Liver (tissue), 8 donors: ENCODE measurements at regions not wholly inside any gene's neighbourhood (a gene's known extent, or its start where the extent isn't known, plus 50 kb on each side); places are given as distances from the start of the nearest gene placed in this dataset.

Experiments
- DNase-seq: peaks from one replicate; pipeline ENCODE4 v3.0.0-alpha.2; 2017; ENCODE audit warnings: low spot score
- H3K27ac ChIP-seq, 2 donors: one replicate each; pipeline ENCODE4 v1.7.0; 2013; ENCODE audit warnings: inconsistent platforms in 2 of 2, low read length in 2 of 2, control low read depth in 1 of 2, low read depth in 1 of 2, mild to moderate bottlenecking in 1 of 2
- H3K27me3 ChIP-seq, 4 donors: one replicate each; pipeline versions ENCODE4 v1.6.1 to v1.7.0; 2013; ENCODE audit warnings: low read length in 3 of 4, inconsistent platforms in 1 of 4, mild to moderate bottlenecking in 1 of 4, moderate library complexity in 1 of 4; ENCODE audit not compliant: control insufficient read depth in 4 of 4, insufficient read depth in 4 of 4
- H3K36me3 ChIP-seq, 4 donors: one replicate each; pipeline versions ENCODE4 v1.6.1 to v1.7.0; 2013; ENCODE audit warnings: low read length in 3 of 4, mild to moderate bottlenecking in 3 of 4, low read depth in 1 of 4, moderate library complexity in 1 of 4; ENCODE audit not compliant: control insufficient read depth in 4 of 4, insufficient read depth in 3 of 4
- H3K4me1 ChIP-seq, 4 donors: one replicate each; pipeline versions ENCODE4 v1.6.1 to v1.7.0; 2013; ENCODE audit warnings: low read length in 3 of 4, mild to moderate bottlenecking in 3 of 4, moderate library complexity in 1 of 4; ENCODE audit not compliant: control insufficient read depth in 4 of 4, insufficient read depth in 4 of 4
- H3K4me3 ChIP-seq, 3 donors: one replicate each; pipeline versions ENCODE4 v1.6.1 to v1.7.0; 2013; ENCODE audit warnings: low read length in 3 of 3, control low read depth in 1 of 3, low read depth in 1 of 3, mild to moderate bottlenecking in 1 of 3
- H3K9ac ChIP-seq, 2 donors: one replicate each; pipeline ENCODE4 v1.7.0; 2013; ENCODE audit warnings: low read length in 2 of 2, mild to moderate bottlenecking in 2 of 2, moderate library complexity in 2 of 2, control low read depth in 1 of 2, low read depth in 1 of 2
- H3K9me3 ChIP-seq, 4 donors: one replicate each; pipeline versions ENCODE4 v1.6.1 to v1.7.0; 2013; ENCODE audit warnings: low read length in 3 of 4; ENCODE audit not compliant: control insufficient read depth in 4 of 4
- ATF3 ChIP-seq: IDR thresholded peaks from 2 replicates; pipeline ENCODE4 v1.6.1; 2016; ENCODE audit warnings: antibody characterized with exemption
- CTCF ChIP-seq: fragments of 150-350 bp; IDR thresholded peaks from 2 replicates; pipeline ENCODE4 v1.5.1; 2017; ENCODE audit warnings: improper control_type of control experiment, low read depth, low read length; ENCODE audit not compliant: missing input control
- EGR1 ChIP-seq, 2 donors: IDR thresholded peaks; 2 replicates each; pipeline ENCODE4 v1.6.1; 2016 to 2018; ENCODE audit warnings: antibody characterized with exemption in 2 of 2, low read depth in 2 of 2
- FOXA1 ChIP-seq: IDR thresholded peaks from 2 replicates; pipeline ENCODE4 v1.6.1; 2016; ENCODE audit warnings: antibody characterized with exemption
- HNF4A ChIP-seq, 2 donors: conservative IDR thresholded peaks; 2 replicates each; pipeline ENCODE4 v1.6.1; 2016; ENCODE audit warnings: antibody characterized with exemption in 2 of 2, mild to moderate bottlenecking in 2 of 2
- HNF4G ChIP-seq: IDR thresholded peaks from 2 replicates; pipeline ENCODE4 v1.6.1; 2016; ENCODE audit warnings: antibody characterized with exemption
- JUND ChIP-seq, 2 donors: IDR thresholded peaks; 2 replicates each; pipeline ENCODE4 v1.6.1; 2016; ENCODE audit warnings: antibody characterized with exemption in 2 of 2
- NR2F2 ChIP-seq: IDR thresholded peaks from 2 replicates; pipeline ENCODE4 v1.6.1; 2016; ENCODE audit warnings: antibody characterized with exemption
- RAD21 ChIP-seq, 2 donors: IDR thresholded peaks; 2 replicates each; pipeline ENCODE4 v1.6.1; 2016; ENCODE audit warnings: antibody characterized with exemption in 2 of 2, mild to moderate bottlenecking in 2 of 2
- RXRA ChIP-seq, 2 donors: IDR thresholded peaks; 2 replicates each; pipeline ENCODE4 v1.6.1; 2017 to 2018; ENCODE audit warnings: antibody characterized with exemption in 2 of 2, mild to moderate bottlenecking in 1 of 2
- SP1 ChIP-seq: IDR thresholded peaks from 2 replicates; pipeline ENCODE4 v1.6.1; 2018; ENCODE audit warnings: antibody characterized with exemption, mild to moderate bottlenecking
- TAF1 ChIP-seq: conservative IDR thresholded peaks from 2 replicates; pipeline ENCODE4 v1.6.1; 2016; ENCODE audit warnings: antibody characterized with exemption, mild to moderate bottlenecking
- YY1 ChIP-seq: IDR thresholded peaks from 2 replicates; pipeline ENCODE4 v1.6.1; 2016; ENCODE audit warnings: antibody characterized with exemption, mild to moderate bottlenecking
- WGBS: extraction: QIAGEN DNeasy Blood & Tissue Kit; methylation state at CpG from one replicate; pipeline ENCODE4 v1.1.7; 2013; 5-methylcytosine and 5-hydroxymethylcytosine counted together
- TF ChIP-seq, protein P1 (sequence below): IDR thresholded peaks from 2 replicates; pipeline ENCODE4 v1.6.1; 2016; ENCODE audit warnings: antibody characterized with exemption, mild to moderate bottlenecking
- TF ChIP-seq, protein P2 (sequence below): IDR thresholded peaks from 2 replicates; pipeline ENCODE4 v1.6.1; 2016; ENCODE audit warnings: antibody characterized with exemption
- TF ChIP-seq, protein P3 (sequence below): IDR thresholded peaks from 2 replicates; pipeline ENCODE4 v1.6.1; 2016; ENCODE audit warnings: antibody characterized with exemption
- donor health status: healthy.
- donor health status: healthy.
- donor health status: healthy.
- donor health status: healthy.
- donor health status: healthy.

- H3K9ac ChIP-seq = no peak overlapping the region
- no peaks in the 10 kb centered on the region for H3K36me3 ChIP-seq
- no peak overlapping the region for H3K27ac ChIP-seq
- TF ChIP-seq TAF1 (no peak), CTCF (no peak), SP1 (no peak), HNF4G (no peak), RXRA (IDR thresholded peaks at IDR 0.05) (no peak), EGR1 (IDR thresholded peaks at IDR 0.05; ENCODE audit: low read depth in 2 of 2) (no peak), HNF4A (conservative IDR thresholded peaks at IDR 0.05) (no peak), JUND (IDR thresholded peaks at IDR 0.05) (no peak), ATF3 (no peak), NR2F2 (no peak), YY1 (no peak)
- TF ChIP-seq, protein P1, sequence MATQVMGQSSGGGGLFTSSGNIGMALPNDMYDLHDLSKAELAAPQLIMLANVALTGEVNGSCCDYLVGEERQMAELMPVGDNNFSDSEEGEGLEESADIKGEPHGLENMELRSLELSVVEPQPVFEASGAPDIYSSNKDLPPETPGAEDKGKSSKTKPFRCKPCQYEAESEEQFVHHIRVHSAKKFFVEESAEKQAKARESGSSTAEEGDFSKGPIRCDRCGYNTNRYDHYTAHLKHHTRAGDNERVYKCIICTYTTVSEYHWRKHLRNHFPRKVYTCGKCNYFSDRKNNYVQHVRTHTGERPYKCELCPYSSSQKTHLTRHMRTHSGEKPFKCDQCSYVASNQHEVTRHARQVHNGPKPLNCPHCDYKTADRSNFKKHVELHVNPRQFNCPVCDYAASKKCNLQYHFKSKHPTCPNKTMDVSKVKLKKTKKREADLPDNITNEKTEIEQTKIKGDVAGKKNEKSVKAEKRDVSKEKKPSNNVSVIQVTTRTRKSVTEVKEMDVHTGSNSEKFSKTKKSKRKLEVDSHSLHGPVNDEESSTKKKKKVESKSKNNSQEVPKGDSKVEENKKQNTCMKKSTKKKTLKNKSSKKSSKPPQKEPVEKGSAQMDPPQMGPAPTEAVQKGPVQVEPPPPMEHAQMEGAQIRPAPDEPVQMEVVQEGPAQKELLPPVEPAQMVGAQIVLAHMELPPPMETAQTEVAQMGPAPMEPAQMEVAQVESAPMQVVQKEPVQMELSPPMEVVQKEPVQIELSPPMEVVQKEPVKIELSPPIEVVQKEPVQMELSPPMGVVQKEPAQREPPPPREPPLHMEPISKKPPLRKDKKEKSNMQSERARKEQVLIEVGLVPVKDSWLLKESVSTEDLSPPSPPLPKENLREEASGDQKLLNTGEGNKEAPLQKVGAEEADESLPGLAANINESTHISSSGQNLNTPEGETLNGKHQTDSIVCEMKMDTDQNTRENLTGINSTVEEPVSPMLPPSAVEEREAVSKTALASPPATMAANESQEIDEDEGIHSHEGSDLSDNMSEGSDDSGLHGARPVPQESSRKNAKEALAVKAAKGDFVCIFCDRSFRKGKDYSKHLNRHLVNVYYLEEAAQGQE = no peak
- TF ChIP-seq, protein P2, sequence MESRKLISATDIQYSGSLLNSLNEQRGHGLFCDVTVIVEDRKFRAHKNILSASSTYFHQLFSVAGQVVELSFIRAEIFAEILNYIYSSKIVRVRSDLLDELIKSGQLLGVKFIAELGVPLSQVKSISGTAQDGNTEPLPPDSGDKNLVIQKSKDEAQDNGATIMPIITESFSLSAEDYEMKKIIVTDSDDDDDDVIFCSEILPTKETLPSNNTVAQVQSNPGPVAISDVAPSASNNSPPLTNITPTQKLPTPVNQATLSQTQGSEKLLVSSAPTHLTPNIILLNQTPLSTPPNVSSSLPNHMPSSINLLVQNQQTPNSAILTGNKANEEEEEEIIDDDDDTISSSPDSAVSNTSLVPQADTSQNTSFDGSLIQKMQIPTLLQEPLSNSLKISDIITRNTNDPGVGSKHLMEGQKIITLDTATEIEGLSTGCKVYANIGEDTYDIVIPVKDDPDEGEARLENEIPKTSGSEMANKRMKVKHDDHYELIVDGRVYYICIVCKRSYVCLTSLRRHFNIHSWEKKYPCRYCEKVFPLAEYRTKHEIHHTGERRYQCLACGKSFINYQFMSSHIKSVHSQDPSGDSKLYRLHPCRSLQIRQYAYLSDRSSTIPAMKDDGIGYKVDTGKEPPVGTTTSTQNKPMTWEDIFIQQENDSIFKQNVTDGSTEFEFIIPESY = no peak
- TF ChIP-seq, protein P3, sequence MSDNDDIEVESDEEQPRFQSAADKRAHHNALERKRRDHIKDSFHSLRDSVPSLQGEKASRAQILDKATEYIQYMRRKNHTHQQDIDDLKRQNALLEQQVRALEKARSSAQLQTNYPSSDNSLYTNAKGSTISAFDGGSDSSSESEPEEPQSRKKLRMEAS = no peak
- DNase-seq = no peak
- H3K9me3 ChIP-seq = no peaks in the 10 kb centered on the region
- no peaks in the 10 kb centered on the region for H3K27me3 ChIP-seq
- WGBS = 87% methylated on average over 3 of the region's 3 CpGs
- no peaks in the 10 kb centered on the region for H3K4me1 ChIP-seq
- H3K4me3 ChIP-seq = no peak overlapping the region
Measured at GRCh38 chr6:16876201-16876600, 114.9 kb upstream of the ATXN1 start.

DNA sequence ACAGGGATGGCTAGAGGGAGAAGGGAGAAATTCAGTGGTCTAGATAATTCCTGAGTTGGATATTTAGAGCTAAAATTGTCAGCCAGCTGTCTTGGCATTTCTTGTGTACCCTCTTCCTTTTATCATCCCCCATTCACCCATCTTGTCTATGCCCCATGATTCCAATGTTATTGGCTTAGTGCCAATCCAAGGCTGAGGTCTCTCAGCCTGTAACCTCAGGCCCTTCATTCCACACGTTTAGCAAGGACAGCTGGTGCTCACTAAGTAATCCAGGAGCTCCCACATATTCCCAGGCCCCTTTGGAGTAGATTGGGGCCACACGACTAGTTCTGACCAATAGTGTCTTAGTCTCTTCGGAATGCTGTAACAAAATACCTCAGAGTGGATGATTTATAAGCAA lies 112.4 kb upstream of the ATXN1 start:
- Histone ChIP-seq H3K27me3 (no peaks in the 10 kb centered on the region), H3K36me3 (no peaks in the 10 kb centered on the region), H3K27ac (no peak overlapping the region), H3K4me1 (no peaks in the 10 kb centered on the region), H3K9ac (no peak overlapping the region), H3K4me3 (no peak overlapping the region), H3K9me3 (no peaks in the 10 kb centered on the region)
- 80% methylated on average over 3 of the region's 3 CpGs for WGBS
- DNase-seq = no peak
- TF ChIP-seq, protein P2 = no peak
- TF ChIP-seq FOXA1 (no peak), NR2F2 (no peak), RAD21 (IDR thresholded peaks at IDR 0.05) (no peak), RXRA (IDR thresholded peaks at IDR 0.05) (no peak), SP1 (no peak)
- TF ChIP-seq, protein P3 = no peak
